A549 (cell line): ENCODE measurements at regions not wholly inside any gene's neighbourhood (a gene's known extent, or its start where the extent isn't known, plus 50 kb on each side); places are given as distances from the start of the nearest gene placed in this dataset.

ENCODE experiments used
- CHD4 ChIP-seq: fragments of 200-600 bp; sonication (generic); IDR thresholded peaks from 2 replicates; pipeline ENCODE4 v1.6.1; 2016; ENCODE audit warnings: antibody characterized with exemption, mild to moderate bottlenecking, borderline replicate concordance
- HOXA7 ChIP-seq: fragments of 250-450 bp; sonication (Bioruptor Pico); IDR thresholded peaks from 2 replicates; pipeline ENCODE4 v1.5.0; 2020; ENCODE audit warnings: mild to moderate bottlenecking, moderate library complexity
- NPAS2 ChIP-seq: fragments of 250-450 bp; sonication (Bioruptor Pico); IDR thresholded peaks from 2 replicates; pipeline ENCODE4 v1.8.0; 2022; ENCODE audit warnings: mild to moderate bottlenecking, moderate library complexity, borderline replicate concordance
- POLR2A ChIP-seq: IDR thresholded peaks from 2 replicates; pipeline ENCODE4 v1.6.1; 2012; ENCODE audit warnings: mild to moderate bottlenecking, low read length
- TF ChIP-seq, protein P1 (sequence below): fragments of >200 bp; sonication (Bioruptor Twin); formaldehyde crosslinking; IDR thresholded peaks from 3 replicates; pipeline ENCODE4 v1.5.1; 2016
- TF ChIP-seq, protein P2 (sequence below): fragments of 450-650 bp; IDR thresholded peaks from 2 replicates; pipeline ENCODE4 v1.6.1; 2014; ENCODE audit warnings: antibody characterized with exemption

DNA sequence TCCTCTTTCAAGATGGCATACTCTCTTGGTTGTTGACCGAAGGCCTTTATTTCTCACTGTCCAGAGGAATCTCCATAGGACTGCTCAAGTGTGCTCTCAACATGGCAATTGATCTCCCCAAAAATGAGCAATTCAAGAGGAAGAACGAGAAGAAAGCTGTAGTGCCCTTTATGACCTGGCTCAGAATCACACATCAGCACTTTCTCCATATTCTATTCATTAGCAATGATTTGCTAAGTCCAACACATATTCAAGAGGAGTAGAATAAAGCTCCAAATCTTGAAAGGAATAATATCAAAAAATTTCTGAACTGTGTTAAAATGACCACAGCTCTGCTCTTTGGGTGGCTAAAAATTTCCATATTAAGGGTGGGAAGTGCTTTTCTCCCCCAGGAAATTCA is 151.6 kb upstream of the SYNPR start:
- TF ChIP-seq, protein P1, sequence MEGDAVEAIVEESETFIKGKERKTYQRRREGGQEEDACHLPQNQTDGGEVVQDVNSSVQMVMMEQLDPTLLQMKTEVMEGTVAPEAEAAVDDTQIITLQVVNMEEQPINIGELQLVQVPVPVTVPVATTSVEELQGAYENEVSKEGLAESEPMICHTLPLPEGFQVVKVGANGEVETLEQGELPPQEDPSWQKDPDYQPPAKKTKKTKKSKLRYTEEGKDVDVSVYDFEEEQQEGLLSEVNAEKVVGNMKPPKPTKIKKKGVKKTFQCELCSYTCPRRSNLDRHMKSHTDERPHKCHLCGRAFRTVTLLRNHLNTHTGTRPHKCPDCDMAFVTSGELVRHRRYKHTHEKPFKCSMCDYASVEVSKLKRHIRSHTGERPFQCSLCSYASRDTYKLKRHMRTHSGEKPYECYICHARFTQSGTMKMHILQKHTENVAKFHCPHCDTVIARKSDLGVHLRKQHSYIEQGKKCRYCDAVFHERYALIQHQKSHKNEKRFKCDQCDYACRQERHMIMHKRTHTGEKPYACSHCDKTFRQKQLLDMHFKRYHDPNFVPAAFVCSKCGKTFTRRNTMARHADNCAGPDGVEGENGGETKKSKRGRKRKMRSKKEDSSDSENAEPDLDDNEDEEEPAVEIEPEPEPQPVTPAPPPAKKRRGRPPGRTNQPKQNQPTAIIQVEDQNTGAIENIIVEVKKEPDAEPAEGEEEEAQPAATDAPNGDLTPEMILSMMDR, result no peak
- no peak for TF ChIP-seq NPAS2 (CRISPR knock-in tag)
- no peak for TF ChIP-seq CHD4
- no peak for TF ChIP-seq POLR2A
- TF ChIP-seq, protein P2, sequence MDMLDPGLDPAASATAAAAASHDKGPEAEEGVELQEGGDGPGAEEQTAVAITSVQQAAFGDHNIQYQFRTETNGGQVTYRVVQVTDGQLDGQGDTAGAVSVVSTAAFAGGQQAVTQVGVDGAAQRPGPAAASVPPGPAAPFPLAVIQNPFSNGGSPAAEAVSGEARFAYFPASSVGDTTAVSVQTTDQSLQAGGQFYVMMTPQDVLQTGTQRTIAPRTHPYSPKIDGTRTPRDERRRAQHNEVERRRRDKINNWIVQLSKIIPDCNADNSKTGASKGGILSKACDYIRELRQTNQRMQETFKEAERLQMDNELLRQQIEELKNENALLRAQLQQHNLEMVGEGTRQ, result no peak
- TF ChIP-seq HOXA7, result no peak
